Thyroid gland (tissue), 4 donors: ENCODE measurements at regions not wholly inside any gene's neighbourhood (a gene's known extent, or its start where the extent isn't known, plus 50 kb on each side); places are given as distances from the start of the nearest gene placed in this dataset.

Experiments used
- POLR2A ChIP-seq, 2 donors: fragments of 450-650 bp; IDR thresholded peaks; one replicate each; pipeline ENCODE4 v1.6.1; 2017; ENCODE audit warnings: antibody characterized with exemption in 2 of 2, mild to moderate bottlenecking in 2 of 2, moderate library complexity in 1 of 2
- TF ChIP-seq, protein P1 (sequence below), 6 experiments: fragments of 200-600 bp in 3 of 6; fragments of 450-650 bp in 3 of 6; sonication (generic) in 3 of 6; IDR thresholded peaks; one replicate each; pipeline ENCODE4 v1.5.1; 2016 to 2019; ENCODE audit warnings: antibody characterized with exemption in 6 of 6, mild to moderate bottlenecking in 2 of 6, inconsistent platforms in 1 of 6, moderate library complexity in 1 of 6

- TF ChIP-seq, protein P1, sequence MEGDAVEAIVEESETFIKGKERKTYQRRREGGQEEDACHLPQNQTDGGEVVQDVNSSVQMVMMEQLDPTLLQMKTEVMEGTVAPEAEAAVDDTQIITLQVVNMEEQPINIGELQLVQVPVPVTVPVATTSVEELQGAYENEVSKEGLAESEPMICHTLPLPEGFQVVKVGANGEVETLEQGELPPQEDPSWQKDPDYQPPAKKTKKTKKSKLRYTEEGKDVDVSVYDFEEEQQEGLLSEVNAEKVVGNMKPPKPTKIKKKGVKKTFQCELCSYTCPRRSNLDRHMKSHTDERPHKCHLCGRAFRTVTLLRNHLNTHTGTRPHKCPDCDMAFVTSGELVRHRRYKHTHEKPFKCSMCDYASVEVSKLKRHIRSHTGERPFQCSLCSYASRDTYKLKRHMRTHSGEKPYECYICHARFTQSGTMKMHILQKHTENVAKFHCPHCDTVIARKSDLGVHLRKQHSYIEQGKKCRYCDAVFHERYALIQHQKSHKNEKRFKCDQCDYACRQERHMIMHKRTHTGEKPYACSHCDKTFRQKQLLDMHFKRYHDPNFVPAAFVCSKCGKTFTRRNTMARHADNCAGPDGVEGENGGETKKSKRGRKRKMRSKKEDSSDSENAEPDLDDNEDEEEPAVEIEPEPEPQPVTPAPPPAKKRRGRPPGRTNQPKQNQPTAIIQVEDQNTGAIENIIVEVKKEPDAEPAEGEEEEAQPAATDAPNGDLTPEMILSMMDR (IDR thresholded peaks at IDR 0.05): no peak
- TF ChIP-seq POLR2A (IDR thresholded peaks at IDR 0.05): no peak
Observed at GRCh38 chr3:25150199-25150598, 277.9 kb upstream of the RARB start.
